ENCODE measurements at regions not wholly inside any gene's neighbourhood (a gene's known extent, or its start where the extent isn't known, plus 50 kb on each side); places are given as distances from the start of the nearest gene placed in this dataset.
"Not testable (repeated sequence)": the region's sequence is repeated elsewhere in the genome, so short reads cannot be mapped to it uniquely, and the experiment has no call there.

- not testable (repeated sequence) for H3K18ac ChIP-seq (ENCODE audit: insufficient read length, low read depth, low read length); H3K79me1 ChIP-seq (ENCODE audit: insufficient read depth, low read depth, low read length, poor library complexity, severe bottlenecking)
Observed at GRCh38 chr3:152693521-152694250, 141.2 kb upstream of the P2RY1 start.

More at GRCh38 chr3:152693521-152694250, 141.2 kb upstream of the P2RY1 start:
- H3K23me2 ChIP-seq (ENCODE audit: insufficient read length, low read depth, low read length, poor library complexity, severe bottlenecking); H3K56ac ChIP-seq (ENCODE audit: insufficient read length, low read depth, low read length); H2AK5ac ChIP-seq (ENCODE audit: insufficient read length, low read length); H3K27me3 Mint-ChIP-seq (ENCODE audit: low read depth); H3K36me3 Mint-ChIP-seq (ENCODE audit: insufficient read depth in 1 of 3, low read depth in 3 of 3); H3T11ph ChIP-seq (ENCODE audit: low read length); H3K4me2 ChIP-seq (ENCODE audit: insufficient read depth, insufficient read length, low read length); H4K91ac ChIP-seq (ENCODE audit: insufficient read length, low read depth, low read length); H3K9me3 ChIP-seq (ENCODE audit: control insufficient read depth, low read depth, low read length); H3K4ac ChIP-seq (ENCODE audit: low read depth, low read length); H2BK20ac ChIP-seq (ENCODE audit: low read depth, low read length, poor library complexity, severe bottlenecking); DNase-seq; H3K9ac ChIP-seq (ENCODE audit: extremely low read depth, insufficient read length, low read length); H2BK5ac ChIP-seq (ENCODE audit: insufficient read length, low read length); H2AFZ ChIP-seq (ENCODE audit: low read length); H3K14ac ChIP-seq (ENCODE audit: insufficient read depth, low read length); H3K27ac Mint-ChIP-seq; H4K8ac ChIP-seq (replicated peaks; ENCODE audit: insufficient read length, low read depth, low read length); H4K5ac ChIP-seq (ENCODE audit: insufficient read length, low read depth, low read length); H3K9me3 Mint-ChIP-seq; H2BK120ac ChIP-seq (ENCODE audit: low read depth, low read length, poor library complexity, severe bottlenecking); H3K79me2 ChIP-seq (ENCODE audit: insufficient read depth, low read length); H3K27ac ChIP-seq (ENCODE audit: insufficient read length, low read depth, low read length); H3K27me3 ChIP-seq (ENCODE audit: insufficient read depth, low read length); H2BK12ac ChIP-seq (ENCODE audit: insufficient read length, low read depth, low read length); H3K23ac ChIP-seq (ENCODE audit: insufficient read length, low read depth, low read length); H3K4me3 Mint-ChIP-seq; H4K20me1 ChIP-seq (ENCODE audit: control insufficient read depth, insufficient read depth, insufficient read length); H3K4me1 ChIP-seq (ENCODE audit: insufficient read depth, low read length); H3K4me1 Mint-ChIP-seq; H2BK15ac ChIP-seq (ENCODE audit: low read depth, low read length): not testable (repeated sequence)
- no CpG with 5 or more reads among the region's 1 CpG for WGBS (ENCODE audit: extremely low coverage, insufficient read length, low lambda C conversion rate)

Data from H9 (cell line).